IMR-90 (cell line): ENCODE measurements at regions not wholly inside any gene's neighbourhood (a gene's known extent, or its start where the extent isn't known, plus 50 kb on each side); places are given as distances from the start of the nearest gene placed in this dataset.

Experiments
- ATAC-seq: fragments of 200-7000 bp; cut with Tn5 transposase; 2 replicates; pipeline ENCODE4 v1.9.1; 2020; ENCODE audit warnings: low read depth, mild to moderate bottlenecking, moderate library complexity
- BruUV-seq: library from RNA; stranded (reverse); fragments of 400-500 nt; replicated peaks from 2 replicates; lab custom pipeline; 2021; lab: Mats Ljungman, UMichigan
- CTCF ChIA-PET: fragments of 300-600 bp; formaldehyde crosslinking; extraction: SDS; loops from one replicate; lab custom pipeline; 2021; ENCODE audit warnings: antibody characterized with exemption; lab: Yijun Ruan, JAX
- POLR2A ChIA-PET: fragments of 300-600 bp; sonication (Branson Sonifier 250); formaldehyde crosslinking; loops from one replicate; lab custom pipeline; 2022; ENCODE audit warnings: antibody characterized with exemption; ENCODE audit not compliant: unreplicated experiment; lab: Charles Lee
- DNase-seq: peaks from one replicate; pipeline ENCODE4 v3.0.0; 2013
- H2AFZ ChIP-seq: replicated peaks from 2 replicates; pipeline ENCODE3; 2013; ENCODE audit warnings: low read length, mild to moderate bottlenecking; ENCODE audit not compliant: poor library complexity
- H2AK5ac ChIP-seq: 2 replicates; pipeline ENCODE4 v1.6.1; 2013; ENCODE audit warnings: low read depth, low read length, inconsistent platforms
- H2AK9ac ChIP-seq: replicated peaks from 2 replicates; pipeline ENCODE3; 2013; ENCODE audit warnings: mild to moderate bottlenecking, low read depth, low read length, moderate library complexity; ENCODE audit not compliant: poor library complexity
- H2BK120ac ChIP-seq: 2 replicates; pipeline ENCODE4 v1.6.1; 2013; ENCODE audit warnings: low read depth, low read length, inconsistent platforms
- H2BK15ac ChIP-seq: 3 replicates; pipeline ENCODE4 v1.6.1; 2013; ENCODE audit warnings: low read depth, low read length, inconsistent platforms
- H2BK20ac ChIP-seq: 2 replicates; pipeline ENCODE4 v1.6.1; 2013; ENCODE audit warnings: low read depth, mild to moderate bottlenecking, inconsistent platforms, low read length, moderate library complexity
- H2BK5ac ChIP-seq: 2 replicates; pipeline ENCODE4 v1.6.1; 2013; ENCODE audit warnings: mild to moderate bottlenecking, low read depth, low read length, inconsistent platforms; ENCODE audit not compliant: poor library complexity, severe bottlenecking
- H3K14ac ChIP-seq: replicated peaks from 2 replicates; pipeline ENCODE4 v1.6.1; 2013; ENCODE audit warnings: low read depth, low read length, inconsistent platforms
- H3K18ac ChIP-seq: 2 replicates; pipeline ENCODE4 v1.6.1; 2013; ENCODE audit warnings: low read depth, low read length, control low read depth
- H3K23ac ChIP-seq: 2 replicates; pipeline ENCODE4 v1.6.1; 2013; ENCODE audit warnings: low read depth, low read length, inconsistent platforms
- H3K27ac ChIP-seq: 2 replicates; pipeline ENCODE4 v1.5.1; 2013; ENCODE audit warnings: mild to moderate bottlenecking, control low read depth, low read length; ENCODE audit not compliant: insufficient read depth
- H3K27me3 ChIP-seq: 2 replicates; pipeline ENCODE4 v1.6.1; 2013; ENCODE audit warnings: low read length; ENCODE audit not compliant: control insufficient read depth, insufficient read depth
- H3K36me3 ChIP-seq: 2 replicates; pipeline ENCODE4 v1.6.1; 2013; ENCODE audit warnings: low read length, mixed read lengths; ENCODE audit not compliant: control insufficient read depth, insufficient read depth
- H3K4ac ChIP-seq: 2 replicates; pipeline ENCODE4 v1.6.1; 2013; ENCODE audit warnings: low read depth, low read length, inconsistent platforms
- H3K4me1 ChIP-seq: 2 replicates; pipeline ENCODE4 v1.6.1; 2013; ENCODE audit warnings: low read length, mixed read lengths; ENCODE audit not compliant: control insufficient read depth, insufficient read depth
- H3K4me2 ChIP-seq: 2 replicates; pipeline ENCODE4 v1.6.1; 2013; ENCODE audit warnings: low read depth, mild to moderate bottlenecking, control low read depth, low read length, moderate library complexity
- H3K4me3 ChIP-seq: 2 replicates; pipeline ENCODE4 v1.5.1; 2013; ENCODE audit warnings: low read depth, mild to moderate bottlenecking, control low read depth, low read length, moderate library complexity; ENCODE audit not compliant: insufficient read depth
- H3K56ac ChIP-seq: 2 replicates; pipeline ENCODE4 v1.6.1; 2013; ENCODE audit warnings: low read length, inconsistent platforms; ENCODE audit not compliant: insufficient read depth; ENCODE audit errors: extremely low read depth
- H3K79me1 ChIP-seq, 2 experiments: 2 replicates each; pipeline ENCODE4 v1.6.1; 2013; ENCODE audit warnings: low read length in 2 of 2, inconsistent platforms in 1 of 2, low read depth in 1 of 2
- H3K9ac ChIP-seq: 2 replicates; pipeline ENCODE4 v1.6.1; 2013; ENCODE audit warnings: low read depth, low read length, control low read depth
- H3K9me1 ChIP-seq: 2 replicates; pipeline ENCODE4 v1.6.1; 2013; ENCODE audit warnings: low read length, inconsistent platforms; ENCODE audit not compliant: insufficient read depth
- H3K9me3 ChIP-seq: 2 replicates; pipeline ENCODE4 v1.6.1; 2013; ENCODE audit warnings: low read length; ENCODE audit not compliant: control insufficient read depth, insufficient read depth
- H4K20me1 ChIP-seq: 2 replicates; pipeline ENCODE4 v1.6.1; 2013; ENCODE audit warnings: low read length, inconsistent platforms; ENCODE audit not compliant: insufficient read depth
- H4K5ac ChIP-seq: 2 replicates; pipeline ENCODE4 v1.6.1; 2013; ENCODE audit warnings: mild to moderate bottlenecking, low read depth, low read length, control low read depth
- H4K8ac ChIP-seq, 2 experiments: 2 replicates each; pipeline ENCODE4 v1.6.1; 2013; ENCODE audit warnings: low read depth in 2 of 2, low read length in 2 of 2, control low read depth in 1 of 2, inconsistent platforms in 1 of 2
- H4K91ac ChIP-seq: 2 replicates; pipeline ENCODE4 v1.6.1; 2013; ENCODE audit warnings: low read depth, low read length, inconsistent platforms; ENCODE audit not compliant: insufficient read depth
- BHLHE40 ChIP-seq: fragments of 150-350 bp; IDR thresholded peaks from 2 replicates; pipeline ENCODE4 v1.6.1; 2016; ENCODE audit warnings: mild to moderate bottlenecking, low read depth, low read length
- CEBPB ChIP-seq: IDR thresholded peaks from 2 replicates; pipeline ENCODE4 v1.6.1; 2012; ENCODE audit warnings: low read depth, low read length, improper control_type of control experiment
- CHD1 ChIP-seq: IDR thresholded peaks from 2 replicates; pipeline ENCODE4 v1.6.1; 2012; ENCODE audit warnings: low read depth, low read length, improper control_type of control experiment
- CTCF ChIP-seq: conservative IDR thresholded peaks from 2 replicates; pipeline ENCODE4 v1.5.1; 2012; ENCODE audit warnings: mild to moderate bottlenecking, low read depth, low read length, improper control_type of control experiment
- FOS ChIP-seq: fragments of 150-350 bp; IDR thresholded peaks from 2 replicates; pipeline ENCODE4 v1.6.1; 2016; ENCODE audit warnings: low read depth, low read length
- MAFK ChIP-seq: IDR thresholded peaks from 2 replicates; pipeline ENCODE4 v1.6.1; 2012; ENCODE audit warnings: low read depth, low read length, improper control_type of control experiment
- MAZ ChIP-seq: IDR thresholded peaks from 2 replicates; pipeline ENCODE4 v1.6.1; 2012; ENCODE audit warnings: low read depth, mild to moderate bottlenecking, low read length, improper control_type of control experiment, moderate library complexity, borderline replicate concordance
- MXI1 ChIP-seq: IDR thresholded peaks from 2 replicates; pipeline ENCODE4 v1.6.1; 2012; ENCODE audit warnings: low read depth, mild to moderate bottlenecking, low read length, moderate library complexity, borderline replicate concordance
- NFE2L2 ChIP-seq: fragments of 150-350 bp; IDR thresholded peaks from 2 replicates; pipeline ENCODE4 v1.6.1; 2016; ENCODE audit warnings: low read depth, mild to moderate bottlenecking, low read length
- POLR2A ChIP-seq: IDR thresholded peaks from 2 replicates; pipeline ENCODE4 v1.6.1; 2012; ENCODE audit warnings: mild to moderate bottlenecking, low read depth, low read length
- RAD21 ChIP-seq: IDR thresholded peaks from 2 replicates; pipeline ENCODE4 v1.6.1; 2012; ENCODE audit warnings: low read length, improper control_type of control experiment
- RFX5 ChIP-seq: IDR thresholded peaks from 2 replicates; pipeline ENCODE4 v1.8.0; 2012; ENCODE audit warnings: low read depth, mild to moderate bottlenecking, low read length, moderate library complexity
- SMC3 ChIP-seq: fragments of 150-350 bp; IDR thresholded peaks from 2 replicates; pipeline ENCODE4 v1.6.1; 2016; ENCODE audit warnings: low read depth, mild to moderate bottlenecking, antibody characterized with exemption, low read length, moderate library complexity
- WGBS, 2 experiments: methylation state at CpG; one replicate each; pipeline versions ENCODE4 v1.1.5 to v1.1.7; 2013; ENCODE audit warnings: missing lambda C conversion rate in 2 of 2; ENCODE audit not compliant: insufficient read length in 1 of 2; ENCODE audit errors: extremely low coverage in 2 of 2; 5-methylcytosine and 5-hydroxymethylcytosine counted together
- dilution Hi-C: fragments of 300-500 bp; cut with HindIII; formaldehyde crosslinking; loops from one replicate; pipeline ENCODE4 v1.14.3; 2018; ENCODE audit warnings: low sequenced_read_pairs; ENCODE audit not compliant: unreplicated experiment
- in situ Hi-C: fragments of 300-500 bp; cut with MboI; formaldehyde crosslinking; loops from 3 replicates; pipeline ENCODE4 v1.14.3; 2019; ENCODE audit warnings: low sequenced_read_pairs, inconsistent platforms, mixed read lengths
- intact Hi-C: fragments of 100-400 bp; cut with micrococcal nuclease; formaldehyde crosslinking; loops from 2 replicates; pipeline ENCODE4 v1.10.0; 2022
- TF ChIP-seq, protein P1 (sequence below): fragments of 150-350 bp; IDR thresholded peaks from 2 replicates; pipeline ENCODE4 v1.6.1; 2016; ENCODE audit warnings: low read depth, mild to moderate bottlenecking, low read length, moderate library complexity, borderline replicate concordance
- TF ChIP-seq, protein P2 (sequence below): fragments of 150-350 bp; IDR thresholded peaks from 2 replicates; pipeline ENCODE4 v1.6.1; 2017; ENCODE audit warnings: mild to moderate bottlenecking, antibody characterized with exemption, low read length, low read depth

DNA sequence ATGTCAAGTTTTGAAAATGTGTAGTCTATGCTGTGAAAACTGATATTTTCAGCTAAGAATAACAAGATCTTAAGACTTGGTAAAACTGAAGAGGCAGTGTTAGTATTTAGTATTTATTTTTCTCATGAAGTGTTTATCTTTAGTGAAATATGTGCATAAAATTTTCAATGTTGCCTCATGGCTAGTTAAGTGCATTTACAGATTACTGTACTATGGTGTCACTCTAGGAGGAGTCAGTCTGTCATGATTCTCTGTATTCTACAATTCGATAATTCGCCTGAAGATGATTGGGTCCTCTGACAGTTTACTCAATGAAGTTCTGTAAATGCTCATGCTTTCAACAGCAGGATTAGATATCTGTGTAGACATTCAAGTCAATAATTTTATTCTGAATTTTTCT, 488.1 kb upstream of the GRM3 start:
- no peak overlapping the region for H3K23ac ChIP-seq
- H3K27me3 ChIP-seq: no peaks in the 10 kb centered on the region
- no peak overlapping the region for H2BK20ac ChIP-seq
- H3K18ac ChIP-seq: no peak overlapping the region
- H2AK5ac ChIP-seq: no peak overlapping the region
- H3K4ac ChIP-seq: no peak overlapping the region
- no peak overlapping the region for H3K4me2 ChIP-seq
- no peak overlapping the region for H2BK15ac ChIP-seq
- ChIA-PET CTCF (interaction anchor here (0.6 kb wide), 1 partner anchor 174 kb away, joined by 3 read pairs; no protein-coding TSS in a partner anchor), POLR2A (no interaction called here)
- TF ChIP-seq FOS: no peak
- TF ChIP-seq NFE2L2: no peak
- no peak for TF ChIP-seq MXI1
- no peak for TF ChIP-seq SMC3
- no peak for TF ChIP-seq BHLHE40
- TF ChIP-seq MAZ: no peak
- TF ChIP-seq CEBPB: no peak
- TF ChIP-seq RAD21: no peak
- no peak for TF ChIP-seq MAFK
- TF ChIP-seq, protein P1, sequence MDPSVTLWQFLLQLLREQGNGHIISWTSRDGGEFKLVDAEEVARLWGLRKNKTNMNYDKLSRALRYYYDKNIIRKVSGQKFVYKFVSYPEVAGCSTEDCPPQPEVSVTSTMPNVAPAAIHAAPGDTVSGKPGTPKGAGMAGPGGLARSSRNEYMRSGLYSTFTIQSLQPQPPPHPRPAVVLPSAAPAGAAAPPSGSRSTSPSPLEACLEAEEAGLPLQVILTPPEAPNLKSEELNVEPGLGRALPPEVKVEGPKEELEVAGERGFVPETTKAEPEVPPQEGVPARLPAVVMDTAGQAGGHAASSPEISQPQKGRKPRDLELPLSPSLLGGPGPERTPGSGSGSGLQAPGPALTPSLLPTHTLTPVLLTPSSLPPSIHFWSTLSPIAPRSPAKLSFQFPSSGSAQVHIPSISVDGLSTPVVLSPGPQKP: no peak
- no peak for TF ChIP-seq POLR2A
- no peak for TF ChIP-seq CTCF
- TF ChIP-seq CHD1: no peak
- no peak for TF ChIP-seq RFX5
- TF ChIP-seq, protein P2, sequence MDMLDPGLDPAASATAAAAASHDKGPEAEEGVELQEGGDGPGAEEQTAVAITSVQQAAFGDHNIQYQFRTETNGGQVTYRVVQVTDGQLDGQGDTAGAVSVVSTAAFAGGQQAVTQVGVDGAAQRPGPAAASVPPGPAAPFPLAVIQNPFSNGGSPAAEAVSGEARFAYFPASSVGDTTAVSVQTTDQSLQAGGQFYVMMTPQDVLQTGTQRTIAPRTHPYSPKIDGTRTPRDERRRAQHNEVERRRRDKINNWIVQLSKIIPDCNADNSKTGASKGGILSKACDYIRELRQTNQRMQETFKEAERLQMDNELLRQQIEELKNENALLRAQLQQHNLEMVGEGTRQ: no peak
- in situ Hi-C loops: no loop called here
- no peaks in the 10 kb centered on the region for H3K36me3 ChIP-seq
- H2AK9ac ChIP-seq: no peak overlapping the region
- no peak overlapping the region for H4K5ac ChIP-seq
- no peak overlapping the region for H2BK5ac ChIP-seq
- intact Hi-C loops: no loop called here
- no TSS peak for BruUV-seq
- H4K8ac ChIP-seq: no peak overlapping the region
- no peaks in the 10 kb centered on the region for H3K4me1 ChIP-seq
- H4K91ac ChIP-seq: no peak overlapping the region
- H4K20me1 ChIP-seq: no peaks in the 10 kb centered on the region
- H3K4me3 ChIP-seq: no peak overlapping the region
- no peak overlapping the region for H3K9ac ChIP-seq
- ATAC-seq (no peak), DNase-seq (no peak)
- no peak overlapping the region for H2BK120ac ChIP-seq
- H3K14ac ChIP-seq: no peak overlapping the region
- peaks cover 13% of the 10 kb centered on the region for H3K9me3 ChIP-seq
- no CpG with 5 or more reads among the region's 2 CpGs for WGBS, 2 experiments
- no peak overlapping the region for H3K27ac ChIP-seq
- no peaks in the 10 kb centered on the region for H3K79me1 ChIP-seq
- dilution Hi-C loops: no loop called here
- no peak overlapping the region for H3K56ac ChIP-seq
- no peaks in the 10 kb centered on the region for H3K9me1 ChIP-seq
- no peak overlapping the region for H2AFZ ChIP-seq
